ENCODE measurements at regions not wholly inside any gene's neighbourhood (a gene's known extent, or its start where the extent isn't known, plus 50 kb on each side); places are given as distances from the start of the nearest gene placed in this dataset.

- no peak for DNase-seq (ENCODE audit: low read depth in 3 of 3)
Observed at GRCh38 chr1:218763538-218763937, 410.1 kb upstream of the LYPLAL1 start.

DNA sequence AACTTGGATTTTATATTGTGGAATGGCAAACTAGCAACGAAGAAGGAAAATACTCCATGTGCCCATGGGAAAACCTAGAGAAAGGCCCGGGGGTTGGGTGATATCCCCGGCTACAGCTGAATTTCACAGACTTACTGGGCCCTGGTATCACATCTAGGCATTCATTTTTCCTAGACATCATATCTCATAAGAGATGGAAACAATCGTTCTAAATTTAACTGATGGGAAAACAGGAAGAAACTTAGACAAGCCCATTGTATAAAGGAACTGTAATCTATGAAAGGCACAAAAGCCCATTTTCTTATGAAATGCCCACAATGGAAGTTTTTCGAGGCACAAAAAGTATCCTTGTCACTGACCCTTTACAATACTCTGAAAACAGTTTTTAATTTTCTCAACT, 407.9 kb upstream of the LYPLAL1 start:
- DNase-seq (ENCODE audit: low read depth in 3 of 3): no peak

- DNase-seq (ENCODE audit: low read depth in 3 of 3): no peak
Observed at GRCh38 chr1:218771931-218772330, 401.7 kb upstream of the LYPLAL1 start.

DNA sequence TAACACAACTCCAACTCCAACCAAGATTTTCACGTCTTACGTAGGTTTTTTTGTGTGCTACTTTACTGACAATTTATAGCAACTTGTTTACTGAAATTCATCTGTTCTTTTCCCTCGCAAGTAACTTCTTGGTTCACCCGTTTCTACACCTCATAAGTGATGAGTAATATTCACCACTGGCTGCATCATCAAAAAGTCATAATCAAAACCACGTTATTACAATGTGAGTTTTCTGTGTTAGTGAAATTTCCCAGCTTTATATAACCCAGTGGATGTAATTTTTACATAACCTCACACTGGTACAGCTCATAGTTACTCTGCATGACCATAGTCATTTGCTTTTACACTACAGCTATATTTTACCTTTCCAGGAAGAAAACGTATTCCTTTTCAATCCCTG, 401.1 kb upstream of the LYPLAL1 start:
- DNase-seq (ENCODE audit: low read depth in 3 of 3): no peak

- no peak for DNase-seq (ENCODE audit: low read depth in 3 of 3)
Observed at GRCh38 chr1:218775501-218776021, 398.1 kb upstream of the LYPLAL1 start.

DNA sequence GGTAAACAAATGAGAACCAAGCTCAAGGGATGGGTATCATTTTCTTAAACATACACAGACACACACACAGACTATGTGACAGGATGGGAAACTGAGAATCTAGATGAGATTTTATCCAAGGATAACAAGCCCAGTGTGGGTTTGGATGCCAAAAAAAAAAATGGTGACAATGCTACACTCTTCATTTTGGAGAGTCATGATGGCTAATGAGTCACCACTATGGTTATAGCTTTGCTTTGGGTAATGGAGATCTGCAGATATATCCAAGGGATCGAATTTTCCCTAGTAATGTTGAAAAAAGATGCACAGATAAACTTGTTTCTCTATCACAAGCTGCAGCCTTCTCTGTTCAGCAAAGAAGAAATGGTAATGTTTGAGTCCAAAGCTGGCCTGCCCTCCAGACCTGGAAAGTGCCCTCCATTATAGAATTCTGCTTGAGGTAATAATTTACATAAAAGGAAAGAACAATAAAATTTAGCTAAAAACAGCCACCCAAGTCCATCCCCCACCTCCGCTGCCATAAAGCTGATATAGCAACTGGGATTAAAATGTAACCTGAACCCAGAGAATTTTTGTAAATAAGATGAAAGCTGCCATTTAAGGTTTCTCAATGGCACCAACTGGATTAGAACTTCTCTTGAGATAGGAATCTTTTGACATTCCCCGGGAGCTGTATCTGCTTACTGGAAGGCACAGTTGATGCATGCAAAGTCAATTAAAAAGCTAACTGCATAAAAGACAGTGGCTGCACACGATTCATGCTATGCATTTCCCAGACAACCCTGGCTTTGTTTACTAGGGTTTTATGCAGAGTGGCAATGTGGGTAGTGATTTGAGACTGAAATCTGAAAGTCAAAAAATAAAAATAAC, 395.2 kb upstream of the LYPLAL1 start:
- DNase-seq (ENCODE audit: low read depth in 3 of 3): no peak

DNA sequence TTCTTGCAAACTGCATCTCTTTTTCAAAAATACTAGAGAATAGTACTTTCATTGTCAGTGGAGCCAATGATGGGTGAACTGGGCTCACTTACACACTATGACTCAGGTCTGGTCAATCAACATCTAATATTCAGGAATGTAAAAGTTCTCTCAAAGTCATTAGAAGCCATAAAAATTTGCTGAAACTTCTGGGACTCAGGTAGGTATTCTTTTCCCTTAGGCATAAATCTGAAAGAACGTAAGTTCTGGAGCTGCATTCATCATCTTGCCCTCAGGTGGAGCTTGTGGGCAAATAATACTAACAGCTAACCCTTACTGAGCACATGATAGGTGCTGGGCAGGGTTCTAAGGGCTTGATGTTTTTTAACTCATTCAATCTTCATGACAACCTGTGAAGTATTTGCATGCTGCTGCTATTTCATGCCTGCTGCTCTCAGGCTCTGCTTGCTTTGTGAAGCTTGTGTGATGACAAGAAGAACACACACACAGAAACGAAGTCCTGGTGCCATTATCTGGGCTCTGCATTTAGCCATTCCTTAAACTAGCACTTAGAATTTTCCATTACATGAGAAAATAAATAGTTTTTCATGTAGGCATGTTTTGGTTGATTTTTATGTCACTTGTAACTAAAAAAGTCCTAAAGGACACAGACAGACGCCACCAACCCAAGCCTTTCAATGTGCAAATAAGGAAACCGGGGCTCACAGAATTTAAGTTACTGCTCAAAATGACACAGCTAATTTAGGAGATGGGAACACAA, 394.2 kb upstream of the LYPLAL1 start:
- no peak for DNase-seq (ENCODE audit: low read depth in 3 of 3)

- DNase-seq (ENCODE audit: low read depth in 3 of 3): no peak
Observed at GRCh38 chr1:218783131-218783530, 390.5 kb upstream of the LYPLAL1 start.

DNA sequence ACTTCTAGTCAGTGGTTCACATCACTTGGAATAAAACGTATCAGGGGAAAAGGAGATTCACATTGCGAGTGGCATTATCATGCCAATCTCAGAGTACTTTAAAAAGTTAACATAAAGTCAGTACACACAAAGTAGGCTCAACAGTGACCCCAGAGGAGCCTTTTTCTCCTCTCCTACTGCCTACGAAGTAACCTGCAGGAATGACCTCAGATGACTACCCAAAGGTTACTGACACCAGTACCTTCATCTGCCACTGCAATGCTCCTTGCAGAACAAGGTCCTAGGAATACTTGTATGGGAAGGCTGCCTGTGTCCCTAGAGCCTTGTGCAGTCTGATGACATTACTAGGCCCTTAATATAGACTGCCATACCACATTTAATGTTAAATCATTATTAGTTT, 389.8 kb upstream of the LYPLAL1 start:
- no peak for DNase-seq (ENCODE audit: low read depth in 3 of 3)

- no peak for DNase-seq (ENCODE audit: low read depth in 3 of 3)
Observed at GRCh38 chr1:218785928-218786327, 387.8 kb upstream of the LYPLAL1 start.

DNA sequence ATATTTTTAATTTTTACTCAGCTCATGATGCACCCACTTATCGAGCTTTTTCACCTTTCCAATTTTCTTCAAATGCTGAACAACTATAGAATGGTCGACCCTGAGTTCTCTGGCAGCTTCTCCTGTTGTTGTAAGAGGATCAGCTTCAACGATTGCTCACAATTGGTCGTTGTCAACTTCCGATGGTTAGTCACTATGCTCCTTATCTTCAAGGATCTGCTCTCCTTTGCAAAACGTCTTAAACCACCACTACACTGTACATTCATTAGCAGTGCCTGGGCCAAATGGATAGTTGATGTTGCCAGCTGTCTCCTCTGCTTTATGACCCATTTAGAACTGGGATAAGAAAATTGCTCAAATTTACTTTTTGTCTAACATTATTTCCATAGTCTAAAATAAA, 385.9 kb upstream of the LYPLAL1 start:
- DNase-seq (ENCODE audit: low read depth in 3 of 3): no peak

DNA sequence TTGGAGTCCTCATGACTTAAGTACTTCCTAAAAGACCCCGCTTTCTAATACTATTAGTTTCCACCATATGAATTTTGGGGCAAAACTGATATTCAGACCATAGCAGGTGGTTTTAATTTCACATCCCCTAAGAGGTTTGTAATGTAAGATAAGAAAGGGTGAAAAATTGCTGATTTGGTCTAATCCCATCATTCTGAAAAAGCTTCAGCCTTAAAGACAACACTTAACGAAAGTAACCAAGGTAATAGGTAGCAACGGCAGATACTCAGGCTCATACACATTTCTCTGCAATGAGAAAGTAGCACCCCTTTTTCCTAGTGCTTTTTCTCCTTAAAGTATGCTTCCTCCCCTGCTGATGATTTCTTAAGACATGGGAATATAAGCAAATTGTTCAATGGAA, 376.9 kb upstream of the LYPLAL1 start:
- DNase-seq (ENCODE audit: low read depth in 3 of 3): no peak

DNA sequence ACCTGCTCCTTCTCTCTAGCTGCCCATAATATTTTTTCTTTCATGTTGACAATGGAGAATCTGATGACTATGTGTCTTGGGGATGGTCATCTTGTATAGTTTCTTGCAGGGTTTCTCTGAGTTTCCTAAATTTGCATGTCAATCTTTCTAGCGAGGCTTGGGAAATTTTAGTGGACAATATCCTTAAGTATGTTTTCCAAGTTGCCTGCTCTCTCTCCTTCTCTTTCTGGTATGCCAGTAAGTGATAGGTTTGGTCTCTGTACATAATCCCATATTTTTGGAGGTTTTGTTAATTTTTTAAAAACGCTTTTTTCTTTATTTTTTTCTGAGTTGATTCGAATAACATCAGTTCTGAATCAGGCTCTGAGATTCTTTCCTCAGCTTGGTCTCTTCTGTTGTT, 370.9 kb upstream of the LYPLAL1 start:
- no peak for DNase-seq (ENCODE audit: low read depth in 3 of 3)

GRCh38 chr1:218803351-218803997, 370.2 kb upstream of the LYPLAL1 start:
- DNase-seq (ENCODE audit: low read depth in 3 of 3): no peak

- no peak for DNase-seq (ENCODE audit: low read depth in 3 of 3)
Observed at GRCh38 chr1:218804014-218804785, 369.5 kb upstream of the LYPLAL1 start.

DNA sequence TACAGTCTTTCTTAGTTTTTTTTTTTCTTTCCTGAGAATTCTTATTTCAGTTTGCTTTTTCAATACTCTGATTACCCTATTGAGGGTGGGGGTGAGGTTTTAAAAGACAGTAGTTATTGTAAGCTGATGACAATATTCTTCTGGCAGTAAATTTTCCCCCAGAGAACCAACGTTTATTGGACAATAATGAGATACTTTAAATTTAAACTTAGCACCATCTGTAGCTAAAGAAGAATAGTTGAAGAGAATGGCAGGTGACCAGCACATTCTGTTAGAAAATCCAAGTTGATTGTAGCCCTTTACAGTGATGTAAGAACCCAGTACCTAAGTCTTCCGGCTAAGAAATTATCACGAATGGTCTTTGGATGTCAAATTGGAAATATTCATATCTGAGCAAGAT, 364.6 kb upstream of the LYPLAL1 start:
- no peak for DNase-seq (ENCODE audit: low read depth in 3 of 3)

- DNase-seq (ENCODE audit: low read depth in 3 of 3): no peak
Observed at GRCh38 chr1:218809625-218810024, 364.1 kb upstream of the LYPLAL1 start.

DNA sequence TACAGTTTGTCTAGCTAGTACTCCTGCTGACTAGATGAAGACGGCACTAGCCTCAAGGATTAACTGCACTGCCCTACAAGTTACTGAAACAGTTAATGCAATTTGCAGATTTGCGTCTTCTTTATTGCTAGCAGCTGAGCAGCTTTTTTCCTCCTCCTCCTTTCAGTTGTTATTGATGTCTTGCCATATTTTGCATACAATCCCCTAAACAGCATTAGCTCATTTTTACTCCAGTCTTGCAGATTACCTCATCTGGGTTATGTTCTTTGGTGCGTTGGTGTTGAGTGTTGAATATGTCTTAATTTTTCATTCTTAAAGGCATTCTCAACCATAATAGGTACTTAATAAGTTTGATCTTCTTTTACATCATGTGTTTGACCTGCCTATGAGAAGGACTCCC, 363.4 kb upstream of the LYPLAL1 start:
- no peak for DNase-seq (ENCODE audit: low read depth in 3 of 3)

DNA sequence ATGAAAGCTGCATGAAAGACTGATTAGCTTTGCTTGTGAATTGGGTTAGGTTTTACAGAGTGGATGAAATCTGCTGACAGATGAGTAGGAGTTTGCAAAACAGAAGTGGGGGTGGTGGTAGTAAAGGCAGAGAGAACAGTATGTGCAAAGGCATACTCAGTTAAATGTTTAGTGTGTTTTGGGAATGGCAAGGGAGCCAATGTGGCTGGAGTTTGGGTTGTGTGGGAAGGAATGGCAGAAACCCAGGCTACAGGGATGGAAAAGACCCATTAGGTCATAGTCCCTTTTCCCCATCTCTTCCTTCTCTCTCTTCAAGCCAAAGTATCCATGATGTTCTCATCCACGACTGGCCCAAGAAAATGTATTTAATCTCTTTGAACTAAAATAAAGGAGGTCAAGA, 362.2 kb upstream of the LYPLAL1 start:
- DNase-seq (ENCODE audit: low read depth in 3 of 3): no peak

DNA sequence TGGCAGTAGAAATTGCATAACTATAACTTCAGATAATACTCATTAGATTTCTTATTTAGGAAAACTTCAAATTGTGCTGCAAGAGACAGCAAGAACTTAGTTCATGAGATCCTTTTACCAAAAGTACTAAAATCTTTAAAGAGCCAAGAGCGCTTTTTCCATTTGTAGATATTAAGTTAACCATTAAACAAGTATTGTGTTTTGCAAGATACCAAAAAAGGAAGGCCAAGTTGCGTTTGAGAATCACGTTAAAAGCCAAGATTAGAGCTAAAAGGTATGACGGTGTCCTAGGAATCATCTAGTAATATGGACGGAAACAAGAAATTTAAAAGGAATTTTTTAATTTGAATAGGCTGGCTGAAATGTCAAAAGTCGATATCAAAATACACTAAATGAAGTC, 361.3 kb upstream of the LYPLAL1 start:
- DNase-seq (ENCODE audit: low read depth in 3 of 3): no peak

DNA sequence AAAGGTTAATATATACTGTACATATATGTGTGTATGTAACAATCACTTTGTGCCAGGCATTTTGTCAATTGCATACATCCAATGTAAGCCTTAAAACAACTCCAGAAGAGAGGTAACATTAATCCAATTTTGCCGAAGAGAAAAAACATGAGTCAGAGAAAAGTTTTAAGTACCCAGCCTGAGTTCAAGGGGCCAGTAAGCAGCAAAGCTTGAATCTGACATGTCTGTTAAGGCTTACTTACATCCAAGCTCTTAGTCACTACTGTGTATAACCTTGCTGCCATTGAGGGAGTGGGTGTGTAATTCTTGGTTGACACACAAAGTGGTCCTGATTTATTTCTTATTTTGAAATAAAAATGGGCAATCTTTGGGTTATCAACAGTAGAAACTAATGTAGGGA, 360.4 kb upstream of the LYPLAL1 start:
- no peak for DNase-seq (ENCODE audit: low read depth in 3 of 3)

GRCh38 chr1:218815076-218815475, 358.6 kb upstream of the LYPLAL1 start:
- no peak for DNase-seq (ENCODE audit: low read depth in 3 of 3)
